ENCODE measurements at regions not wholly inside any gene's neighbourhood (a gene's known extent, or its start where the extent isn't known, plus 50 kb on each side); places are given as distances from the start of the nearest gene placed in this dataset.

DNA sequence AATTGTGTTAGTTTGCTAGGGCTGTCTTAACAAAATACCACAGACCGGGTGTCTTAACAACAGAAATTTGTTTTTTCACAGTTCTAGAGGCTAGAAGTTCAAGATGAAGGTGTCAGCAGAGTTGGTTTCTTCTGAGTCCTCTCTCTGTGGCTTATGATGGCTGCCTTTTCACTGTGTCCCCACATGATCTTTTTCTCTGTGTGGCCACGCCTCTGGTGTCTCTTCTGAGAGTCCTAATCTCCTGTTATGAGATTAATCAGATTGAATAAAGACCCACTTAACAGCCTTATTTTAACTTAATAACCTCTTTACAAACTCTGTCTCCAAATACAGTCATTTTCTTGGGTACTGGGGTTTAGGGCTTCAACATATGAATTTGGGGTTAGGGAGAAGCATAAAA is 561.1 kb downstream of the NR2F1-AS1 start:
- ATAC-seq (ENCODE audit: low read depth) = no peak
- no peaks in the 10 kb centered on the region for H3K4me1 Mint-ChIP-seq
- intact Hi-C loops (cut with micrococcal nuclease) = no loop called here
- H3K9me3 Mint-ChIP-seq (ENCODE audit: insufficient read depth) = no peaks in the 10 kb centered on the region
- DNase-seq = no peak
- Histone ChIP-seq H3K4me3 (ENCODE audit: control extremely low read depth in 1 of 5, extremely low read depth in 1 of 5, insufficient read depth in 1 of 5, low read depth in 2 of 5, low read length in 4 of 5) (no peak overlapping the region), H3K27ac (ENCODE audit: low read length in 2 of 2) (no peak overlapping the region), H3K79me2 (ENCODE audit: control insufficient read depth, insufficient read depth, low read length) (no peaks in the 10 kb centered on the region), H3K9me3 (ENCODE audit: control extremely low read depth in 1 of 3, control insufficient read depth in 2 of 3, insufficient read depth in 1 of 3, low read length in 2 of 3) (no peaks in the 10 kb centered on the region), H2AFZ (ENCODE audit: insufficient read depth, low read depth, low read length, poor library complexity, severe bottlenecking) (no peak overlapping the region), H3K27me3 (replicated peaks in 1 of 4; ENCODE audit: control extremely low read depth in 1 of 4, control insufficient read depth in 3 of 4, insufficient read depth in 4 of 4, low read length in 3 of 4) (no peaks in the 10 kb centered on the region), H4K20me1 (ENCODE audit: control insufficient read depth, insufficient read depth, low read length, poor library complexity, severe bottlenecking) (no peaks in the 10 kb centered on the region), H3K9ac (ENCODE audit: low read length) (no peak overlapping the region), H3K4me2 (replicated peaks; ENCODE audit: low read depth, low read length, poor library complexity, severe bottlenecking) (no peak overlapping the region), H3K36me3 (replicated peaks in 1 of 2; ENCODE audit: control extremely low read depth in 1 of 2, control insufficient read depth in 1 of 2, extremely low read depth in 1 of 2, insufficient read depth in 2 of 2, low read length in 1 of 2) (no peaks in the 10 kb centered on the region), H3K4me1 (ENCODE audit: control insufficient read depth in 2 of 2, insufficient read depth in 2 of 2, low read length in 2 of 2) (no peaks in the 10 kb centered on the region)
- no peak overlapping the region for H3K27ac Mint-ChIP-seq
- TF ChIP-seq EZH2 (IDR thresholded peaks at IDR 0.05; ENCODE audit: borderline replicate concordance, insufficient read depth, low read depth, low read length, poor library complexity, severe bottlenecking) = no peak
- TF ChIP-seq, protein P1, sequence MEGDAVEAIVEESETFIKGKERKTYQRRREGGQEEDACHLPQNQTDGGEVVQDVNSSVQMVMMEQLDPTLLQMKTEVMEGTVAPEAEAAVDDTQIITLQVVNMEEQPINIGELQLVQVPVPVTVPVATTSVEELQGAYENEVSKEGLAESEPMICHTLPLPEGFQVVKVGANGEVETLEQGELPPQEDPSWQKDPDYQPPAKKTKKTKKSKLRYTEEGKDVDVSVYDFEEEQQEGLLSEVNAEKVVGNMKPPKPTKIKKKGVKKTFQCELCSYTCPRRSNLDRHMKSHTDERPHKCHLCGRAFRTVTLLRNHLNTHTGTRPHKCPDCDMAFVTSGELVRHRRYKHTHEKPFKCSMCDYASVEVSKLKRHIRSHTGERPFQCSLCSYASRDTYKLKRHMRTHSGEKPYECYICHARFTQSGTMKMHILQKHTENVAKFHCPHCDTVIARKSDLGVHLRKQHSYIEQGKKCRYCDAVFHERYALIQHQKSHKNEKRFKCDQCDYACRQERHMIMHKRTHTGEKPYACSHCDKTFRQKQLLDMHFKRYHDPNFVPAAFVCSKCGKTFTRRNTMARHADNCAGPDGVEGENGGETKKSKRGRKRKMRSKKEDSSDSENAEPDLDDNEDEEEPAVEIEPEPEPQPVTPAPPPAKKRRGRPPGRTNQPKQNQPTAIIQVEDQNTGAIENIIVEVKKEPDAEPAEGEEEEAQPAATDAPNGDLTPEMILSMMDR (IDR thresholded peaks at IDR 0.05) = no peak
- CTCF ChIA-PET = no interaction called here
- H3K27me3 Mint-ChIP-seq = no peaks in the 10 kb centered on the region
- no CpG with 5 or more reads among the region's 2 CpGs for WGBS (ENCODE audit: insufficient coverage)
- POLR2A ChIA-PET = no interaction called here
- no peak overlapping the region for H3K4me3 Mint-ChIP-seq

DNA sequence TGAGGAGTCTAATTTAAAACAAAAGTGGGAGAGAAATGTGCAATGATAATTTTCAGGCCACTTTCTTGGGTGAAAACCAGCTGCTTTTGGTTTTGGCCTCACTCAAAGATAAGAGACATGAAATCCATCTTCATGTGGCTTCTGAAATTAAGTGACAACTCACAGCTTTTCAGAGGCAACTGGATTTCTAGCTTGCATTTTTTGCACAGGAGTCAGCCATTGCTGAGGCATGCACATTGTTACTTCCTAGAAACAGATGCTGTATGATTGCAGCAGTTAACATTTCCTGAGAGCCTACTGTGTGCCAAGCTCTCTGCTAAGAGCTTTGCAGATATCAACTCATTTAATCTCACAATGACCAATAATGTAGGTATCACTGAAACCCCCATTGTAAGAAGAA is 562.6 kb downstream of the NR2F1-AS1 start:
- CTCF ChIA-PET = no interaction called here
- no peak overlapping the region for H2AFZ ChIP-seq (ENCODE audit: insufficient read depth, low read depth, low read length, poor library complexity, severe bottlenecking)
- H3K27me3 ChIP-seq (replicated peaks in 1 of 4; ENCODE audit: control extremely low read depth in 1 of 4, control insufficient read depth in 3 of 4, insufficient read depth in 4 of 4, low read length in 3 of 4) = no peaks in the 10 kb centered on the region
- no peaks in the 10 kb centered on the region for H3K9me3 Mint-ChIP-seq (ENCODE audit: insufficient read depth)
- no peaks in the 10 kb centered on the region for H3K27me3 Mint-ChIP-seq
- no peaks in the 10 kb centered on the region for H3K79me2 ChIP-seq (ENCODE audit: control insufficient read depth, insufficient read depth, low read length)
- no peak overlapping the region for H3K4me2 ChIP-seq (replicated peaks; ENCODE audit: low read depth, low read length, poor library complexity, severe bottlenecking)
- H3K9me3 ChIP-seq (ENCODE audit: control extremely low read depth in 1 of 3, control insufficient read depth in 2 of 3, insufficient read depth in 1 of 3, low read length in 2 of 3) = peaks cover 0 to 3% (median 0%) of the 10 kb centered on the region in 3 donors
- H3K4me3 Mint-ChIP-seq = no peak overlapping the region
- TF ChIP-seq, protein P1 (IDR thresholded peaks at IDR 0.05) = no peak
- TF ChIP-seq EZH2 (IDR thresholded peaks at IDR 0.05; ENCODE audit: borderline replicate concordance, insufficient read depth, low read depth, low read length, poor library complexity, severe bottlenecking) = no peak
- no peaks in the 10 kb centered on the region for H4K20me1 ChIP-seq (ENCODE audit: control insufficient read depth, insufficient read depth, low read length, poor library complexity, severe bottlenecking)
- H3K27ac Mint-ChIP-seq = no peak overlapping the region
- no peak overlapping the region for H3K4me3 ChIP-seq (ENCODE audit: control extremely low read depth in 1 of 5, extremely low read depth in 1 of 5, insufficient read depth in 1 of 5, low read depth in 2 of 5, low read length in 4 of 5)
- no peak overlapping the region for H3K9ac ChIP-seq (ENCODE audit: low read length)
- intact Hi-C loops (cut with micrococcal nuclease) = no loop called here
- no peaks in the 10 kb centered on the region for H3K4me1 Mint-ChIP-seq
- no peaks in the 10 kb centered on the region for H3K4me1 ChIP-seq (ENCODE audit: control insufficient read depth in 2 of 2, insufficient read depth in 2 of 2, low read length in 2 of 2)
- ATAC-seq (ENCODE audit: low read depth) (no peak), DNase-seq (no peak)
- H3K27ac ChIP-seq (ENCODE audit: low read length in 2 of 2) = no peak overlapping the region
- no peaks in the 10 kb centered on the region for H3K36me3 ChIP-seq (replicated peaks in 1 of 2; ENCODE audit: control extremely low read depth in 1 of 2, control insufficient read depth in 1 of 2, extremely low read depth in 1 of 2, insufficient read depth in 2 of 2, low read length in 1 of 2)
- POLR2A ChIA-PET = no interaction called here

All from B cell (primary cell).